Fibroblast of lung (primary cell): ENCODE measurements at regions not wholly inside any gene's neighbourhood (a gene's known extent, or its start where the extent isn't known, plus 50 kb on each side); places are given as distances from the start of the nearest gene placed in this dataset.

ENCODE experiments used
- EZH2 ChIP-seq: IDR thresholded peaks from 2 replicates; pipeline ENCODE4 v1.5.1; 2012; ENCODE audit warnings: low read length, control low read depth, mild to moderate bottlenecking; ENCODE audit errors: missing control alignments
- TF ChIP-seq, protein P1 (sequence below), 2 donors: IDR thresholded peaks in 1 of 2; conservative IDR thresholded peaks in 1 of 2; 1 replicate in 1 of 2; 2 replicates in 1 of 2; pipeline ENCODE4 v1.5.1; 2011 to 2012; ENCODE audit warnings: low read length in 2 of 2, control low read depth in 1 of 2, inconsistent platforms in 1 of 2, low read depth in 1 of 2, mild to moderate bottlenecking in 1 of 2

DNA sequence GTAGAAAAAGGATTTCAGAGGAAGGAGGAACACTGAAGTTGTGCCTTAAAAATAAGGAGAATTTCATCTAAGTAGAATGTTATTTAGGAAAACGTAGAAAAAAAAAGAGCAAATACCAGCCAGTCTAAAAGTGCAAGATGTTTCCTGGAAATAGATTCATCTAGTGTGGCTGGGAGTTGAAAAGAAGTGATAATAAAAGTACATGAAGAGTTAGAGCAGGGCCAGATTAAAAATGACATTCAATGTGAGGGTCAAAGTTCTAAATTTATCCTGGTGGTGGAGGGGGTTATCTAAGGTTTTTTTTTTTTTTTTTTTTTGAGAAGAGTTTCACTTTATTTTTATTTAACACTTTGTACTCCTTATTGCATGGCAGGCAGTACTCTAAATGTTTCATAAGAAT lies 289.3 kb downstream of the MDFIC start:
- TF ChIP-seq, protein P1, sequence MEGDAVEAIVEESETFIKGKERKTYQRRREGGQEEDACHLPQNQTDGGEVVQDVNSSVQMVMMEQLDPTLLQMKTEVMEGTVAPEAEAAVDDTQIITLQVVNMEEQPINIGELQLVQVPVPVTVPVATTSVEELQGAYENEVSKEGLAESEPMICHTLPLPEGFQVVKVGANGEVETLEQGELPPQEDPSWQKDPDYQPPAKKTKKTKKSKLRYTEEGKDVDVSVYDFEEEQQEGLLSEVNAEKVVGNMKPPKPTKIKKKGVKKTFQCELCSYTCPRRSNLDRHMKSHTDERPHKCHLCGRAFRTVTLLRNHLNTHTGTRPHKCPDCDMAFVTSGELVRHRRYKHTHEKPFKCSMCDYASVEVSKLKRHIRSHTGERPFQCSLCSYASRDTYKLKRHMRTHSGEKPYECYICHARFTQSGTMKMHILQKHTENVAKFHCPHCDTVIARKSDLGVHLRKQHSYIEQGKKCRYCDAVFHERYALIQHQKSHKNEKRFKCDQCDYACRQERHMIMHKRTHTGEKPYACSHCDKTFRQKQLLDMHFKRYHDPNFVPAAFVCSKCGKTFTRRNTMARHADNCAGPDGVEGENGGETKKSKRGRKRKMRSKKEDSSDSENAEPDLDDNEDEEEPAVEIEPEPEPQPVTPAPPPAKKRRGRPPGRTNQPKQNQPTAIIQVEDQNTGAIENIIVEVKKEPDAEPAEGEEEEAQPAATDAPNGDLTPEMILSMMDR (conservative IDR thresholded peaks at IDR 0.05 in 1 of 2, IDR thresholded peaks at IDR 0.05 in 1 of 2; ENCODE audit: low read depth in 1 of 2, low read length in 2 of 2), result no peak
- no peak for TF ChIP-seq EZH2
